ENCODE measurements at regions not wholly inside any gene's neighbourhood (a gene's known extent, or its start where the extent isn't known, plus 50 kb on each side); places are given as distances from the start of the nearest gene placed in this dataset.
"Not testable (repeated sequence)": the region's sequence is repeated elsewhere in the genome, so short reads cannot be mapped to it uniquely, and the experiment has no call there.

DNA sequence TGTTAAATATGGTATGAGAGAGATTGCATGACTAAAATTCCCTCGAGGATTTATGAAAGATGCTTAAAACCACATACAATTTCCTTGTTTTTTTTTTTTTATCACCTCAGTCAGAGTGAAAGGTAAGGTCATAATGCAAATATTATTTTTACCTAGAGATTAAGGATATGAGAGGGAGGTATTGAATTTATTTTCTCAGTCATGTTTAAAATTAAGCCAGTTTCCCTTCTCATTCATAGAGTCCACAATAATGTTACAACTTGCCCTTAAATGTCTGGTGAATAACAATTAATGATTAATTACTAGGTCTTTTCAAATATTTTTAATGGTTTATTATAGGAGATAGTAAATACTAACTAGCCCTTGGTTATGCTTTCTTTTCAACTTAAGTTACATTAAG lies 144.9 kb upstream of the HAPLN1 start:
- DNase-seq = no peak
- intact Hi-C loops (cut with DNase I) = no loop called here
- H3K27me3 ChIP-seq = no peaks in the 10 kb centered on the region
- 86 to 90% methylated on average over 1 of the region's 1 CpG for WGBS, 2 donors
- no peaks in the 10 kb centered on the region for H3K9me3 ChIP-seq
- H3K4me3 ChIP-seq (replicated peaks in 1 of 3) = no peak overlapping the region
- no peak overlapping the region for H3K27ac ChIP-seq
- H3K36me3 ChIP-seq = no peaks in the 10 kb centered on the region
- H3K4me1 ChIP-seq = no peaks in the 10 kb centered on the region
- TF ChIP-seq, protein P1, sequence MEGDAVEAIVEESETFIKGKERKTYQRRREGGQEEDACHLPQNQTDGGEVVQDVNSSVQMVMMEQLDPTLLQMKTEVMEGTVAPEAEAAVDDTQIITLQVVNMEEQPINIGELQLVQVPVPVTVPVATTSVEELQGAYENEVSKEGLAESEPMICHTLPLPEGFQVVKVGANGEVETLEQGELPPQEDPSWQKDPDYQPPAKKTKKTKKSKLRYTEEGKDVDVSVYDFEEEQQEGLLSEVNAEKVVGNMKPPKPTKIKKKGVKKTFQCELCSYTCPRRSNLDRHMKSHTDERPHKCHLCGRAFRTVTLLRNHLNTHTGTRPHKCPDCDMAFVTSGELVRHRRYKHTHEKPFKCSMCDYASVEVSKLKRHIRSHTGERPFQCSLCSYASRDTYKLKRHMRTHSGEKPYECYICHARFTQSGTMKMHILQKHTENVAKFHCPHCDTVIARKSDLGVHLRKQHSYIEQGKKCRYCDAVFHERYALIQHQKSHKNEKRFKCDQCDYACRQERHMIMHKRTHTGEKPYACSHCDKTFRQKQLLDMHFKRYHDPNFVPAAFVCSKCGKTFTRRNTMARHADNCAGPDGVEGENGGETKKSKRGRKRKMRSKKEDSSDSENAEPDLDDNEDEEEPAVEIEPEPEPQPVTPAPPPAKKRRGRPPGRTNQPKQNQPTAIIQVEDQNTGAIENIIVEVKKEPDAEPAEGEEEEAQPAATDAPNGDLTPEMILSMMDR (IDR thresholded peaks at IDR 0.05) = no peak
- no peak for TF ChIP-seq POLR2A (IDR thresholded peaks at IDR 0.05)

DNA sequence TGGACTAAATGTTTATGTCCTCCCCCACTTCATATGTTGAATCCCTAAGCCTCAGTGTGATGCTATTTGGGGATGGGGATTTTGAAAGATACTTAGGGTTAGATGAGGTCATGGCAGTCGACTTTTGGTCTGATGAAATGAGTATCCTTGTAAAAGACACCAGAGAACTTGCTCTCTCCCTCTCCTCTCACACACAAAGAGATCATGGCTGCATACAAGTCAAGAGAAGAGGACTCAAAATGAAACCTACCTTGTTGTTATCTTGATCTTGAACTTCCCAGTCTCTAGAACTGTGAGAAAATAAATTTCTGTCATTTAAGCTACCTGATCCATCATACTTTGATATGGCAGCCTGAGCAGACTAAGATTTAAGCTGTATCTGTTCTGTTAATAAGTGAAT lies 144.0 kb upstream of the HAPLN1 start:
- H3K27ac ChIP-seq = no peak overlapping the region
- TF ChIP-seq, protein P1 (IDR thresholded peaks at IDR 0.05) = no peak
- TF ChIP-seq POLR2A (IDR thresholded peaks at IDR 0.05) = no peak
- H3K9me3 ChIP-seq = no peaks in the 10 kb centered on the region
- DNase-seq = no peak
- H3K36me3 ChIP-seq = no peaks in the 10 kb centered on the region
- H3K27me3 ChIP-seq = no peaks in the 10 kb centered on the region
- intact Hi-C loops (cut with DNase I) = no loop called here
- H3K4me1 ChIP-seq = no peaks in the 10 kb centered on the region
- no peak overlapping the region for H3K4me3 ChIP-seq (replicated peaks in 1 of 3)
- WGBS, 2 donors = 79 to 89% methylated on average over 1 of the region's 1 CpG

DNA sequence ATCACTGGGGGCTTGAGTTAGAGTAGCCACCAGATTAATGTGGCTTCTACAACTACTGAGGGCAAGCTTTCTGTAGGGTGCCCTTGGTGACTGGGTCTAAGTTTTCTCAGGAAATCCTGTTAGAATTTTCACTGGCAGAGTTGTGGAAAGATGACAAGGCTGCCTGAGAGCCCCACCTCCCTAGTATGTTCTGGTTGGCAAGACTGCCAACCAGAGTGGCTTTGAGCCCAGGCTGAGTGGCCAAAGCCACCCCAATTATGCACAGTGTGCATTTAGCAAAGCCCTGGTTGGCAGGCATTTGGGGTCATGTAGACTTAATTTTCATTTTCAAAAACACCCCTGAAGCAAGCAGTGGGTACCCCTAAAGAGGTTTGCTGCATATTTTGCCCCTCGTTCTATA lies 136.7 kb upstream of the HAPLN1 start:
- Histone ChIP-seq H3K27ac (no peak overlapping the region), H3K36me3 (no peaks in the 10 kb centered on the region), H3K4me1 (no peaks in the 10 kb centered on the region), H3K4me3 (replicated peaks in 1 of 3) (no peak overlapping the region), H3K9me3 (no peaks in the 10 kb centered on the region), H3K27me3 (no peaks in the 10 kb centered on the region)
- DNase-seq = peak in 1 of 2 donors; percentile 2
- TF ChIP-seq POLR2A (IDR thresholded peaks at IDR 0.05) = no peak
- TF ChIP-seq, protein P1 (IDR thresholded peaks at IDR 0.05) = no peak
- intact Hi-C loops (cut with DNase I) = no loop called here
- WGBS, 2 donors = 88 to 91% methylated on average over 1 of the region's 1 CpG

DNA sequence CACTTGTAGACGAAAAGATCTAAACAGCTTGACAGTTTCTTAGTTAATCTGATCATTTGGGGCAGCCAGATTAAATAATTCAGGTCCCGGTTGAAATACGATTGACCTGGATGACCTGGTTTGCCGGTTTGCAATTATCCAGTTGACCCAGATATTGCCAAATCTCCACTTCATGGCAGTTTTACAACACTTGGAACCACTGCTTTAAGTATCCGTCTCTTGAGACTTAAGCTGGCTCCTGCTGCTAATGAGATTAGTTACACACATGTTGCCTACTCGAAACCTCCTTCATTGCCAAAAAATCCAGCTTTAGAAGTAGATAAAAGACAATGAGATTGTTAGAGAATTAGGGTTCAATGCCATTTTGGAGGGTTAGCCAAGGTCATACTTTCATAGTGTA lies 136.2 kb upstream of the HAPLN1 start:
- no peak for DNase-seq
- TF ChIP-seq, protein P1 (IDR thresholded peaks at IDR 0.05) = no peak
- TF ChIP-seq POLR2A (IDR thresholded peaks at IDR 0.05) = no peak
- Histone ChIP-seq H3K9me3 (no peaks in the 10 kb centered on the region), H3K27me3 (no peaks in the 10 kb centered on the region), H3K27ac (no peak overlapping the region), H3K4me1 (no peaks in the 10 kb centered on the region), H3K36me3 (no peaks in the 10 kb centered on the region), H3K4me3 (replicated peaks in 1 of 3) (no peak overlapping the region)
- intact Hi-C loops (cut with DNase I) = no loop called here
- WGBS, 2 donors = 68 to 81% methylated on average over 6 of the region's 6 CpGs

DNA sequence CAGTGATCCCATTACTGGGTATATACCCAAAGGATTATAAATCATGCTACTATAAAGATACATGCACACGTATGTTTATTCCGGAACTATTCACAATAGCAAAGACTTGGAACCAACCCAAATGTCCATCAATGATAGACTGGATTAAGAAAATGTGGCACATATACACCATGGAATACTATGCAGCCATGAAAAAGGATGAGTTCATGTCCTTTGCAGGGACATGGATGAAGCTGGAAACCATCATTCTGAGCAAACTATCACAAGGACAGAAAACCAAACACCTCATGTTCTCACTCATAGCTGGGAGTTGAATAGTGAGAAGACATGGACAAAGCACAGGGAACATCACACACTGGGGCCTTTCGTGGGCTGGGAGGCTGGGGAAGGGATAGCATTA lies 129.8 kb upstream of the HAPLN1 start:
- WGBS, 2 donors = 97 to 100% methylated on average over 3 of the region's 3 CpGs
- DNase-seq; H3K27ac ChIP-seq; H3K4me3 ChIP-seq (replicated peaks in 1 of 3); intact Hi-C loops (cut with DNase I); H3K27me3 ChIP-seq; H3K4me1 ChIP-seq; H3K36me3 ChIP-seq; H3K9me3 ChIP-seq: not testable (repeated sequence)

DNA sequence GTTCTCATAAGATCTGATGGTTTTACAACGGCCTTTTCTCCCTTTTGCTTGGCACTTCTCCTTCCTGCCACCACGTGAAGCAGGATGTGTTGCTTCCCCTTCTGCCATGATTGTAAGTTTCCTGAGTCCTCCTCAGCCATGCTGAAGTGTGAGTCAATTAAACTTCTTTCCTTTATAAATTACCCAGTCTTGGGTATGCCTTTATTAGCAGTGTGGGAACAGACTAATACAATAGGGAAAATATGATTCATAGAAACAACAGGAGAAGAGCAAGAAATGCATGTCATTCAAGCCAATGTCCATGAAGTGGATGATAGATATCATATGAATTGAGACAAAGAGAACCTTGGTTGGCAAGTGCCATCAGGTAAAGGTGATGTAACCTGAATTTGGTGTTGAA lies 128.3 kb upstream of the HAPLN1 start:
- WGBS, 2 donors = 68 to 72% methylated on average over 2 of the region's 2 CpGs
- no peak for TF ChIP-seq POLR2A (IDR thresholded peaks at IDR 0.05)
- TF ChIP-seq, protein P1 (IDR thresholded peaks at IDR 0.05) = no peak
- Histone ChIP-seq H3K27ac (no peak overlapping the region), H3K9me3 (no peaks in the 10 kb centered on the region), H3K27me3 (no peaks in the 10 kb centered on the region), H3K4me1 (no peaks in the 10 kb centered on the region), H3K36me3 (no peaks in the 10 kb centered on the region), H3K4me3 (replicated peaks in 1 of 3) (no peak overlapping the region)
- intact Hi-C loops (cut with DNase I) = no loop called here
- no peak for DNase-seq

Data from thyroid gland (tissue), 4 donors.